ENCODE measurements at regions not wholly inside any gene's neighbourhood (a gene's known extent, or its start where the extent isn't known, plus 50 kb on each side); places are given as distances from the start of the nearest gene placed in this dataset.

DNA sequence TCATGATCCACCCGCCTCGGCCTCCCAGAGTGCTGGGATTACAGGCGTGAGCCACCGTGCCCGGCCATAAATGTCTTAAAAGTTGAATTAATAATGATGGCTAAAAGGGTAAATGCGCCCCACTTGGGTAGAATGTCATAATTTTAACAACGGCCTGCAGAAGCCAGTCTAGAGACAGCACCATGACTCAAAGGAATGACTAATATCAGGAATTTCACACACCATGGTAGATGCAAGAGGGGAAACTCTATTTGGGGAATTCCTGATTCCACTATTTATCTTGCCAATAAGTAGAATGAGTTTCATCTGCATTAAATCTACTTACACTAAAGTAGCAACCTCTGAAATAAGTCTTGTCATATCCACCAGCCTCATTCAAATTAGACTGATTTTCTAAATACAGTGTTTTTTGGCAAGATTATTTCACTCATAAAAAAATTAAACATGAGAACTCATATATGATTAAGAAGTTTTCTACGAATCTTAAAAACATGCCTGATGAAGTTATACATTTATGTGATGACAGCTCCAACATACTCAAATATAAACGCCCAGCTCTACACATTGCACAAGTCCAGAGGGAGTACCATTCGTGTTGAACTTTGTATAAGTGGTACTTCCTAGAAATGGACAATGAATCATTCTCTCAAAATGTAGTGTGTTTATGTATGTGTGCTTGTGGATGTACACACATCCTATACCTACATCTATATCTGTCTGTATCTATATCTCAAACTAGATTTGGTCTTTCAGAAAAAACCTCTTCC lies 309.7 kb downstream of the IRS1 start:
- no peak for TF ChIP-seq Cebpa-rat (IDR thresholded peaks at IDR 0.05)
- Histone ChIP-seq H4K20me1 (no peaks in the 10 kb centered on the region), H3K4me1 (no peaks in the 10 kb centered on the region), H3K4me3 (no peak overlapping the region), H3K9me3 (no peaks in the 10 kb centered on the region), H3K4me2 (no peak overlapping the region), H3K9ac (no peak overlapping the region), H3K36me3 (no peaks in the 10 kb centered on the region), H3K27ac (no peak overlapping the region), H3K27me3 (no peaks in the 10 kb centered on the region)

GRCh38 chr2:226488034-226488433 lies 311.6 kb downstream of the IRS1 start:
- no peaks in the 10 kb centered on the region for H3K4me1 ChIP-seq
- no peaks in the 10 kb centered on the region for H3K9me3 ChIP-seq
- no peaks in the 10 kb centered on the region for H3K27me3 ChIP-seq
- no peak overlapping the region for H3K4me3 ChIP-seq
- H4K20me1 ChIP-seq = no peaks in the 10 kb centered on the region
- no peak for TF ChIP-seq Cebpa-rat (IDR thresholded peaks at IDR 0.05)
- no peaks in the 10 kb centered on the region for H3K36me3 ChIP-seq
- no peak overlapping the region for H3K9ac ChIP-seq
- no peak overlapping the region for H3K27ac ChIP-seq
- H3K4me2 ChIP-seq = no peak overlapping the region

DNA sequence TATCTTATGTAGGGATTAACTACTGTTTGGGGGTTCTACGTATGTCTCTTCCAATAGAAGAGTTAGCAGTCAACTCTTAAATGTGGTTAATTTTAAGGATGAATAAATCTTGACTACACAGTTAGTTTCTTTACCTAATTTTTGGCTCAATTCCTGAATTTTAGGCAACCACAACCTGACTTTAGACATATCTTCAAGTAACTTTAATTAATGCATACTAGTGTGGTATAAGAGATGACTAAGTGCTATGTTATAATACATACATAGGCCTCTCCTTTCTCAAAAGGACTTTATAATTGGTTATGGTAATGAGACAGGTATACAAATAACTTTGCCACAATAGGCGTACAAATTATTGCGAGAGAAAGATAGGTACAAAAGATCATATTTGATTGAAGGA lies 312.0 kb downstream of the IRS1 start:
- Histone ChIP-seq H3K4me2 (no peak overlapping the region), H3K36me3 (no peaks in the 10 kb centered on the region), H4K20me1 (no peaks in the 10 kb centered on the region), H3K27me3 (no peaks in the 10 kb centered on the region), H3K9ac (no peak overlapping the region), H3K4me1 (no peaks in the 10 kb centered on the region), H3K9me3 (no peaks in the 10 kb centered on the region), H3K27ac (no peak overlapping the region), H3K4me3 (no peak overlapping the region)
- no peak for TF ChIP-seq Cebpa-rat (IDR thresholded peaks at IDR 0.05)

DNA sequence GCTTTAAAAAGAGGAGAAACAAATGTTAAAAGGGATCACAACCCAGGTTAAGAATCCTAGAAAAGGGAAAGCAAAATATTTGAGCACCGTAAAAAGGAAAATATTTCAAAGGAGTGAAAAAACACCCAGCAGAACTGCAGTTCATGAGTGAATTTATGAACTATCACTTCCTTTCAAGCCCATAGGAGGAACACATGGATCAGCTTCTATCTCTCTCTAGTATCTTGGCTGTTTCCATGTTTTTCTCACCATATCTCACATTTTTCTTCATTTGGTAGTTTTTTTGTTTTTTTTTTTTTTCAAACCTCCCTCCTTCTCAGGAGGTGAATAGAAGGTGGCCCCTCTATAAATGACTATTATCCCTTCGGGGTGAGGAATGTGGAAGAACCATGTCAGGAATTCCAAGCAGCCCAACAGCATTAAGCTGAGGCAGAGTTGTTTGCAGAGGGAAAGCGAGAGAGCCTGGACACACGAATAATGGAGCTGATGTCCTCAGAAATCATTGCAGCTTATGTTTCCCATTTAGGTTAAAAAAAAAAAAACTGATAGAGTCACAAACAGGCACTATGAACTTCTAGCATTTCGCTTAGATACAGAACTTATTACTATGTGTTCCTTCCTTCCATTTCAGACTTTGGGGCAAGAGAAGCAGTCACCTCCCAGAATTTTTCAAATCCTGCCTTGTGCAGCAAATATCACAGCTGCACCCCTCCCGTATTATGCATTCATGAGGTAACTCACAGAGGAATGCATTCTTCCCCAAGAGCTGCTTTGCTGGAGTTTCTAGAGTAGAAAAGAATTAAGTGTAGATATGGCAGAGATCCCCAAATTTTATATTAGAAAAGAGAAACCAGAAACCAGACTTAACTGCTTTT lies 315.6 kb downstream of the IRS1 start:
- Histone ChIP-seq H3K9me3 (no peaks in the 10 kb centered on the region), H3K4me1 (no peaks in the 10 kb centered on the region), H3K36me3 (no peaks in the 10 kb centered on the region), H3K27ac (no peak overlapping the region), H3K9ac (no peak overlapping the region), H3K27me3 (no peaks in the 10 kb centered on the region), H3K4me2 (no peak overlapping the region), H4K20me1 (no peaks in the 10 kb centered on the region), H3K4me3 (no peak overlapping the region)
- TF ChIP-seq Cebpa-rat (IDR thresholded peaks at IDR 0.05) = no peak

DNA sequence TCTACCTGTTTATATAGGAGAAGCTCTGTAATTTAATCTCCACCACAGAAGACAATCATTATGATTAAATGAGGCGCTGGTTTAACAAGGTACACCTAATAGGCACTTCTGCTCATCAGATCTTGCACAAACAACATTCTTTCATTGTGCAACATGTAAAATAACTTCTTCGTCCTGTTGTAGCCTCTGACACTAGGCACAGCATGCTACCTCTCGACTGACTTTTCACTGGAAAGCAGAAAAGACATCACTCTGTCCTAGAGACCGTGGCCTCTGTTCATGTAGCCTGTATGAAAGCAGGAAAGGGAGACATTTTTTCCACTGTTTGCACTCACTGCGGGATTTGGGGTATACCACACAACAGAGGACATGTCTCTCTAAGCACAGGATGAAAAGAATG lies 316.5 kb downstream of the IRS1 start:
- no peaks in the 10 kb centered on the region for H4K20me1 ChIP-seq
- H3K9me3 ChIP-seq = no peaks in the 10 kb centered on the region
- H3K4me2 ChIP-seq = no peak overlapping the region
- no peaks in the 10 kb centered on the region for H3K36me3 ChIP-seq
- no peak overlapping the region for H3K4me3 ChIP-seq
- no peak for TF ChIP-seq Cebpa-rat (IDR thresholded peaks at IDR 0.05)
- H3K4me1 ChIP-seq = no peaks in the 10 kb centered on the region
- H3K27me3 ChIP-seq = no peaks in the 10 kb centered on the region
- H3K27ac ChIP-seq = no peak overlapping the region
- no peak overlapping the region for H3K9ac ChIP-seq

- no peaks in the 10 kb centered on the region for H3K36me3 ChIP-seq
- TF ChIP-seq Cebpa-rat (IDR thresholded peaks at IDR 0.05) = no peak
- H3K4me3 ChIP-seq = no peak overlapping the region
- H3K9ac ChIP-seq = no peak overlapping the region
- H3K4me2 ChIP-seq = no peak overlapping the region
- no peak overlapping the region for H3K27ac ChIP-seq
- H4K20me1 ChIP-seq = no peaks in the 10 kb centered on the region
- H3K27me3 ChIP-seq = no peaks in the 10 kb centered on the region
- no peaks in the 10 kb centered on the region; the same call in 1 of the 2 replicates for H3K9me3 ChIP-seq
- H3K4me1 ChIP-seq = no peaks in the 10 kb centered on the region
Observed at GRCh38 chr2:226478109-226478809, 321.4 kb downstream of the IRS1 start.

- Histone ChIP-seq H3K4me2 (no peak overlapping the region), H3K4me1 (no peaks in the 10 kb centered on the region), H3K36me3 (no peaks in the 10 kb centered on the region), H3K27ac (no peak overlapping the region), H3K4me3 (no peak overlapping the region), H3K9me3 (no peaks in the 10 kb centered on the region; the same call in 1 of the 2 replicates), H3K27me3 (no peaks in the 10 kb centered on the region), H4K20me1 (no peaks in the 10 kb centered on the region), H3K9ac (no peak overlapping the region)
- no peak for TF ChIP-seq Cebpa-rat (IDR thresholded peaks at IDR 0.05)
Observed at GRCh38 chr2:226477221-226478108, 322.2 kb downstream of the IRS1 start.

DNA sequence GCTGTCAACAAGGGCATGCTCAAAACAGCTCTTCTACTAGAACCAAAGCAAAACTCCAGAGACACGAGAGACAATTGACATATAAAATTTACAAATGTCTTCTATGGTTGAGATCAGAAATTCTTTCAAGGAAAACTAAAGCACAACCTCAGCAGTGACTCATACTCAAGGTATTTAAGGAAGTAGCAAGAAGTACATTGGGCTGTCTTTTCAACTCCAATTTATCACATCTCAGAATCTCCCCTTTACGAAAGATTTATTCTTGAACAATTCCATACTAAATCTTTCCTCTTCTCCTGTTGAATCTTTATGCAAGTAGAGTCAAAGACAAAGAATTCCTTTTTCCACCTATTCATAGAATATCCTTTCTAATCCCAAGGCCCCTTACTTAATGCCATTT lies 324.0 kb downstream of the IRS1 start:
- Histone ChIP-seq H3K4me2 (no peak overlapping the region), H3K9me3 (no peaks in the 10 kb centered on the region; the same call in 1 of the 2 replicates), H3K27ac (no peak overlapping the region)

GRCh38 chr2:226474131-226474530 lies 325.5 kb downstream of the IRS1 start:
- Histone ChIP-seq H3K36me3 (no peaks in the 10 kb centered on the region), H3K4me2 (no peak overlapping the region), H3K9me3 (no peaks in the 10 kb centered on the region; the same call in 1 of the 2 replicates), H3K27ac (no peak overlapping the region), H3K9ac (no peak overlapping the region), H3K4me1 (no peaks in the 10 kb centered on the region), H4K20me1 (no peaks in the 10 kb centered on the region), H3K4me3 (no peak overlapping the region), H3K27me3 (no peaks in the 10 kb centered on the region)
- no peak for TF ChIP-seq Cebpa-rat (IDR thresholded peaks at IDR 0.05)

More for the DNA sequence above, 324.0 kb downstream of the IRS1 start:
- Histone ChIP-seq H3K27me3 (no peaks in the 10 kb centered on the region), H3K36me3 (no peaks in the 10 kb centered on the region), H3K4me1 (no peaks in the 10 kb centered on the region), H3K9ac (no peak overlapping the region), H3K4me3 (no peak overlapping the region), H4K20me1 (no peaks in the 10 kb centered on the region)
- TF ChIP-seq Cebpa-rat (IDR thresholded peaks at IDR 0.05) = no peak
